ENCODE measurements at regions not wholly inside any gene's neighbourhood (a gene's known extent, or its start where the extent isn't known, plus 50 kb on each side); places are given as distances from the start of the nearest gene placed in this dataset.

- no peak for TF ChIP-seq CTCF (IDR thresholded peaks at IDR 0.05; ENCODE audit: low read depth, low read length, missing input control)
- no peak for TF ChIP-seq ZBTB33 (IDR thresholded peaks at IDR 0.05)
- TF ChIP-seq REST (IDR thresholded peaks at IDR 0.05), result no peak
- no peak for TF ChIP-seq JUND (IDR thresholded peaks at IDR 0.05)
- no peak for TF ChIP-seq FOXA1 (IDR thresholded peaks at IDR 0.05)
Measured at GRCh38 chrX:68950937-68951336, 122.1 kb downstream of the EFNB1 start.

All from liver (tissue), 3 donors.